Ishikawa (cell line): ENCODE measurements at regions not wholly inside any gene's neighbourhood (a gene's known extent, or its start where the extent isn't known, plus 50 kb on each side); places are given as distances from the start of the nearest gene placed in this dataset.

Experiments used
- EP300 ChIP-seq: IDR thresholded peaks from 2 replicates; pipeline ENCODE4 v1.6.1; 2012; ENCODE audit warnings: borderline replicate concordance
- RAD21 ChIP-seq: IDR thresholded peaks from 2 replicates; pipeline ENCODE4 v1.6.1; 2012; ENCODE audit warnings: low read depth
- REST ChIP-seq: IDR thresholded peaks from 2 replicates; pipeline ENCODE4 v1.6.1; 2012; ENCODE audit warnings: low read depth, mild to moderate bottlenecking
- TAF1 ChIP-seq: IDR thresholded peaks from 2 replicates; pipeline ENCODE4 v1.6.1; 2012; ENCODE audit warnings: low read depth, mild to moderate bottlenecking
- USF1 ChIP-seq: IDR thresholded peaks from 2 replicates; pipeline ENCODE4 v1.6.1; 2012

- TF ChIP-seq RAD21 (no peak), REST (no peak), TAF1 (no peak), USF1 (no peak), EP300 (no peak)
These were observed 950.9 kb upstream of the CNTN5 start for GRCh38 chr11:98069861-98070260.
